BLaER1 treated with 17β-estradiol and CSF1 and Interleukin-3, amounts not matched to agents 10 nM and 100 nM (cell line): ENCODE measurements at regions not wholly inside any gene's neighbourhood (a gene's known extent, or its start where the extent isn't known, plus 50 kb on each side); places are given as distances from the start of the nearest gene placed in this dataset.
"Not testable (repeated sequence)": the region's sequence is repeated elsewhere in the genome, so short reads cannot be mapped to it uniquely, and the experiment has no call there.

Experiments used
- H3K27ac ChIP-seq, 11 experiments: shearing (Covaris generic); formaldehyde crosslinking; 2 replicates each; pipeline ENCODE4 v1.8.1; 2022
- H3K27me3 ChIP-seq, 11 experiments: shearing (Covaris generic); formaldehyde crosslinking; 2 replicates each; pipeline ENCODE4 v1.8.1; 2022
- H3K36me3 ChIP-seq, 11 experiments: shearing (Covaris generic); formaldehyde crosslinking; 2 replicates each; pipeline ENCODE4 v1.8.1; 2022
- H3K4me1 ChIP-seq, 10 experiments: shearing (Covaris generic); formaldehyde crosslinking; 2 replicates each; pipeline ENCODE4 v1.8.1; 2022
- H3K4me2 ChIP-seq, 11 experiments: shearing (Covaris generic); formaldehyde crosslinking; 2 replicates each; pipeline ENCODE4 v1.8.1; 2022
- H3K4me3 ChIP-seq, 10 experiments: shearing (Covaris generic); formaldehyde crosslinking; 2 replicates each; pipeline ENCODE4 v1.8.1; 2022
- H3K9ac ChIP-seq, 11 experiments: shearing (Covaris generic); formaldehyde crosslinking; 2 replicates each; pipeline ENCODE4 v1.8.1; 2022
- H3K9me3 ChIP-seq, 11 experiments: shearing (Covaris generic); formaldehyde crosslinking; replicated peaks in 1 of 11; 2 replicates each; pipeline ENCODE4 v1.8.1; 2022
- H4K20me1 ChIP-seq, 11 experiments: shearing (Covaris generic); formaldehyde crosslinking; 2 replicates each; pipeline ENCODE4 v1.8.1; 2022
- Cebpa-rat ChIP-seq, 11 experiments: shearing (Covaris generic); IDR thresholded peaks; 2 replicates each; pipeline ENCODE4 v1.8.1; 2022

DNA sequence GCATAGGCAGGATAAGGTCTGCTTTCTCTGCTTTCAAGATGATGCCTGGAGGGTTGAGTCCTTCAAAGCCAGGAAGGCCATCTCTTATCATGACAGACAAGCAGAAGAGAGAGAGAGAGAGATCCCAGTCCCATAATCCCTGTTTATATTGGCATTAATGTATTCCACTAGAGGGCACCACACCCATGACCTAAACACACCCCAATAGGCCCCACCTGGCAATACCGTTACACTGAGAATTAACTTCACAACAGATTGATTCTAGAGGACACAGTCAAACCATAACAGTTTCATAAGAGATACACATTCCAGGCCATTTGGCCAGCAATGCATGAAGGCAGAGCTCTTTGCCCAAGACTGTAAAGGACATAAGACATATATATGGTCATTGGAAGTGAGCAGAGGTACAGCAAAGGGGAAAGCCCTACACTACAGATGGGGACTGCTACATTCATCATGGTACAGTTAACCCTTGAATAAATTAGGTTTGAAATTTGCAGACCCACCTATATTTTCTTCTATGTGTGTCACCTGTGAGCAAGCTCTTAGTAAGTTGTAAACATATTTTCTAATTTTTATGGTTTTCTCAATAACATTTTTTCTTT, 1516.1 kb downstream of the RPIA start:
- H3K36me3 ChIP-seq: no peaks in the 10 kb centered on the region
- H3K9me3 ChIP-seq: peaks cover 0 to 11% (median 5%) of the 10 kb centered on the region in 11 experiments; a peak in 8 of 22 replicates
- no peak overlapping the region for H3K4me3 ChIP-seq
- peaks cover 0 to 31% (median 23%) of the 10 kb centered on the region in 10 experiments; a peak in 15 of 20 replicates for H3K4me1 ChIP-seq
- H3K27ac ChIP-seq: no peak overlapping the region
- H3K4me2 ChIP-seq: no peak overlapping the region
- no peaks in the 10 kb centered on the region for H3K27me3 ChIP-seq
- no peak overlapping the region for H3K9ac ChIP-seq
- H4K20me1 ChIP-seq: no peaks in the 10 kb centered on the region
- no peak for TF ChIP-seq Cebpa-rat (IDR thresholded peaks at IDR 0.05)

DNA sequence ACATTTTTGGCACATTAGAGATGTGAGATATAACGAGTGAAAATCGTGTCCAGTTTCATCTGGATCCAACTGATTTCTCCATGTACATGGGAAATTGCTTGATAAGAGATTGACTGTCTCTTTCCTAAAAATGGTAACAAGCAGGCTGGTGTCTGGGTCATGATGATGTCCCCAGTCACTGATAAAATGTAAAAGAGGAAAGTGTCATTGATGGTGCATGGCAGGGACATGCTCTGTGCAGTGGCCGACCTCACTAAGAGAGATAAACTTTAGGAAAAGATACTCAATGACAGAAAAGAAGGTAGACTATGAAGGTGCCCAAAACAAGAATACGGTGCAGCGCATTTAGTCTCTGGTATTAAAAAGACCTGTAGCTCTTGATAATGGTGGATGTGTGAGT, 1517.5 kb downstream of the RPIA start:
- H3K27ac ChIP-seq: no peak overlapping the region
- H4K20me1 ChIP-seq: no peaks in the 10 kb centered on the region
- no peaks in the 10 kb centered on the region for H3K27me3 ChIP-seq
- H3K4me2 ChIP-seq: peak overlapping the region in 2 of 11 experiments; percentile 54 to 77; a peak in 2 of 22 replicates
- H3K9ac ChIP-seq: no peak overlapping the region
- H3K4me3 ChIP-seq: no peak overlapping the region
- peaks cover 0 to 38% (median 29%) of the 10 kb centered on the region in 10 experiments; a peak in 15 of 20 replicates for H3K4me1 ChIP-seq
- TF ChIP-seq Cebpa-rat (IDR thresholded peaks at IDR 0.05): no peak
- H3K9me3 ChIP-seq: peaks cover 0 to 11% (median 5%) of the 10 kb centered on the region in 11 experiments; a peak in 8 of 22 replicates
- no peaks in the 10 kb centered on the region for H3K36me3 ChIP-seq

DNA sequence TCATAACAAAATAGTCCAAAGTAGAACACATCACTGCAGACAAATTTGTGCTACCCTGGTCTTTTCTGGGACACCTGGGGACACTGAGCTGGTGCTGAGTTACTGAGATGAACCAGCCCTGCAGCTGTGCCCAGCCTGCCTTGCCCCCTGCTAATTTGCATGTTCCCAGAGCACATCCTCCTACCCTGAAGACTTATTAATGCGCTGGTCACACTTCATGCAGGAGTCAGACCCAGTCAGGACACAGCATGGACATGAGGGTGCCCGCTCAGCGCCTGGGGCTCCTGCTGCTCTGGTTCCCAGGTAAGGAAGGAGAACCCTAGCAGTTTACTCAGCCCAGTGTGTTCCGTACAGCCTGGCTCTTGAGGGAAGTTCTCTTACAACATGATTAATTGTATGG, 1518.3 kb downstream of the RPIA start:
- Histone ChIP-seq H3K4me3 (no peak overlapping the region), H3K27ac (peak overlapping the region in 3 of 11 experiments; percentile 38 to 59 (median 54); a peak in 5 of 22 replicates), H3K9me3 (peaks cover 0 to 11% (median 5%) of the 10 kb centered on the region in 11 experiments; a peak in 8 of 22 replicates), H4K20me1 (no peaks in the 10 kb centered on the region), H3K27me3 (no peaks in the 10 kb centered on the region), H3K36me3 (no peaks in the 10 kb centered on the region), H3K4me1 (peaks cover 0 to 41% (median 30%) of the 10 kb centered on the region in 10 experiments; a peak in 15 of 20 replicates), H3K4me2 (peak overlapping the region in 8 of 11 experiments; percentile 45 to 77 (median 66); a peak in 16 of 22 replicates), H3K9ac (peak overlapping the region in 1 of 11 experiments; percentile 36; a peak in 1 of 22 replicates)
- no peak for TF ChIP-seq Cebpa-rat (IDR thresholded peaks at IDR 0.05)

DNA sequence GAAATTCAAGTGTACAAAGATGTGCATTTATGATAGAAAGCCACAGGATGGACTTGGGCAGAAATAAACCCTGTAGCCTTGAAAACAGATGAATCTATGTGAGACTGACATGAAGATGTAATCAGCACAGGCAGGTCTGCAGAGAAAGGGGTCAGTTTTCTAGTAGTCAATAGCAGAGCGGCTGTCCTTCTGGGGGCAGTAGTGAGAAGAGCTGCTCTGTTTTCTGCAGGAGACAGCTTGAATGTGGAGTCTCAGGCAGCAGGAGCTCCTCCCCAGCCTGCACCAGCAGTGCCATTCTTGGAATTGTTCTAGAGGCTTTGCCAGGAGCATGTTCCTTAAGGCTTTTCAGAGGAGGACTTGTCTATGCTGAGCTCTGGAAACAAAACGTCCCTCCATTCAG, 1524.4 kb downstream of the RPIA start:
- Histone ChIP-seq H3K4me1 (peaks cover 3 to 69% (median 51%) of the 10 kb centered on the region in 10 experiments; a peak in 18 of 20 replicates), H3K9ac (peak overlapping the region in 1 of 11 experiments; percentile 47; a peak in 1 of 22 replicates), H3K4me2 (peak overlapping the region in 8 of 11 experiments; percentile 55 to 77 (median 68); a peak in 16 of 22 replicates), H3K9me3 (peaks cover 0 to 11% (median 5%) of the 10 kb centered on the region in 11 experiments; a peak in 8 of 22 replicates), H3K27ac (peak overlapping the region in 5 of 11 experiments; percentile 25 to 74 (median 66); a peak in 9 of 22 replicates)
- not testable (repeated sequence) for H3K36me3 ChIP-seq, H3K27me3 ChIP-seq, H4K20me1 ChIP-seq, H3K4me3 ChIP-seq

DNA sequence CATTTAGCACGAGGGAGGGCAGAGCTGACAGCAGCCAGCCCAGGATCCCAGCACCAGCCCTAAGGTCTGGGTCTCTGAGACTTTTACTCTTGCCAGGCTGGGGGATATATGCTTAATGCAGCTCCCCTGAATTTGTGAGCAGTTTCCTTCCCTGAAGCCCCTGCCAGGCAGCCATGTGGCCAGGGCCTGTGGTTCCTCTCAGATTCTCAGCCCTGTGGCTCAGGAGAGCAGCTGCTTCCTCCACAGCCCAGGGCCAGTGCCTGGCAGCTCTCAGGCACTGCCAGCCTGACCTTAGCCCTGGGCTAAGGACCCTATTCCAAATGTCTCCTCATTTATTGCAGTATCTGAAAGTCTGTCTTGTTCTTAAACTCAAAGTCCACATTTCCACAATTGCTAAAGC, 1525.3 kb downstream of the RPIA start:
- H3K27me3 ChIP-seq, H3K4me3 ChIP-seq, H3K9me3 ChIP-seq, H4K20me1 ChIP-seq, H3K36me3 ChIP-seq: not testable (repeated sequence)
- H3K27ac ChIP-seq: peak overlapping the region in 7 of 11 experiments; percentile 32 to 74 (median 73); a peak in 10 of 22 replicates
- H3K4me1 ChIP-seq: peaks cover 9 to 78% (median 61%) of the 10 kb centered on the region in 10 experiments
- peak overlapping the region in 3 of 11 experiments; percentile 52 to 62 (median 57); a peak in 3 of 22 replicates for H3K9ac ChIP-seq
- peak overlapping the region in 7 of 11 experiments; percentile 42 to 77 (median 68); a peak in 13 of 22 replicates for H3K4me2 ChIP-seq

DNA sequence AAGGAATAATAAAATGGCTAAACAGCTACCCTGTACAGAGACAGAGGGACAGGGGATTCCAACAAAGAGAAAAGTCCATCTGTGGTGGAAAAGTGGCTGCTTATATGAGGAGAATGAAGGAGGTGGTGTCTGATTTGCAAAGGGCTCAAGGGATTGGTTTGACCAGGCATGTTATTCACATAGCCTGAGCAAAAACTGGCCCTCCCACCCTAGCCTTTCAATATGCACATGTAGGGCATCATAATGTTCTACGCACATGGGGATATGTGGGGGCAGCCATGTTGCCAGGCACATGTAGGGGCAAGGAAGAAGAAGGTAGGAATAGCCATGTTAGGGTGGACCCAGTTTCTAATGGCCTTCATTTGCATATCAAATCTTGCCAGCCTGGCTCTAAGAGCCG, 1527.1 kb downstream of the RPIA start:
- Histone ChIP-seq H3K4me2 (peak overlapping the region in 5 of 11 experiments; percentile 23 to 44 (median 29); a peak in 3 of 22 replicates), H3K27ac (peak overlapping the region in 4 of 11 experiments; percentile 37 to 74 (median 48); a peak in 5 of 22 replicates), H3K4me1 (peaks cover 9 to 78% (median 67%) of the 10 kb centered on the region in 10 experiments)
- H3K9me3 ChIP-seq, H3K9ac ChIP-seq, H3K36me3 ChIP-seq, H3K4me3 ChIP-seq, H4K20me1 ChIP-seq, H3K27me3 ChIP-seq: not testable (repeated sequence)

DNA sequence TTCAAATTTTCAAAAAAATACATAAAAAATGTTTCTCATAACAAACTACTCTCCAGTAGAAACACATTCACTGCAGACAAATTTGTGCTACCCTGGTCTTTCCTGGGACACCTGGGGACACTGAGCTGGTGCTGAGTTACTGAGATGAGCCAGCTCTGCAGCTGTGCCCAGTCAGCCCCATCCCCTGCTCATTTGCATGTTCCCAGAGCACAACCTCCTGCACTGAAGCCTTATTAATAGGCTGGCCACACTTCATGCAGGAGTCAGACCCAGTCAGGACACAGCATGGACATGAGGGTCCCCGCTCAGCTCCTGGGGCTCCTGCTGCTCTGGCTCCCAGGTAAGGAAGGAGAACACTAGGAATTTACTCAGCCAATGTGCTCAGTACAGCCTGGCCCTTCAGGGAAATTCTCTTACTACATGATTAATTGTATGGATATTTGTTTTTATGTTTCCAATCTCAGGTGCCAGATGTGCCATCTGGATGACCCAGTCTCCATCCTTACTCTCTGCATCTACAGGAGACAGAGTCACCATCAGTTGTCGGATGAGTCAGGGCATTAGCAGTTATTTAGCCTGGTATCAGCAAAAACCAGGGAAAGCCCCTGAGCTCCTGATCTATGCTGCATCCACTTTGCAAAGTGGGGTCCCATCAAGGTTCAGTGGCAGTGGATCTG, 1529.3 kb downstream of the RPIA start:
- Histone ChIP-seq H3K4me2 (peak overlapping the region; percentile 32 to 88 (median 77); a peak in 21 of 22 replicates), H3K27ac (peak overlapping the region in 8 of 11 experiments; percentile 38 to 94 (median 81); a peak in 15 of 22 replicates), H3K4me1 (peaks cover 9 to 70% (median 57%) of the 10 kb centered on the region in 10 experiments), H3K9ac (peak overlapping the region in 6 of 11 experiments; percentile 55 to 81 (median 78); a peak in 11 of 22 replicates), H3K4me3 (peak overlapping the region in 5 of 10 experiments; percentile 38 to 54 (median 48); a peak in 8 of 20 replicates)
- not testable (repeated sequence) for H4K20me1 ChIP-seq, H3K27me3 ChIP-seq, H3K9me3 ChIP-seq, H3K36me3 ChIP-seq

DNA sequence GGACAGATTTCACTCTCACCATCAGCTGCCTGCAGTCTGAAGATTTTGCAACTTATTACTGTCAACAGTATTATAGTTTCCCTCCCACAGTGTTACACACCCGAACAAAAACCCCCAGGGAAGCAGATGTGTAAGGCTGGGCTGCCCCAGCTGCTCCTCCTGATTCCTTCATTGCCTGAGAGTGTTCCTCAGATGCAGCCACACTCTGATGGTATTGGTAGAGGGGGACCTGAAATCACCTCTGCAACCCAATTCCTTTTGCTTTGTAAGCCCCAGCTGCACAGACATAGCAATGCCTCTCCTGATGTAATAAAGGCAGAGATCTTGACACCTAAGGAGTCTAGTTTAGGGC, 1529.8 kb downstream of the RPIA start:
- no peaks in the 10 kb centered on the region for H3K27me3 ChIP-seq

DNA sequence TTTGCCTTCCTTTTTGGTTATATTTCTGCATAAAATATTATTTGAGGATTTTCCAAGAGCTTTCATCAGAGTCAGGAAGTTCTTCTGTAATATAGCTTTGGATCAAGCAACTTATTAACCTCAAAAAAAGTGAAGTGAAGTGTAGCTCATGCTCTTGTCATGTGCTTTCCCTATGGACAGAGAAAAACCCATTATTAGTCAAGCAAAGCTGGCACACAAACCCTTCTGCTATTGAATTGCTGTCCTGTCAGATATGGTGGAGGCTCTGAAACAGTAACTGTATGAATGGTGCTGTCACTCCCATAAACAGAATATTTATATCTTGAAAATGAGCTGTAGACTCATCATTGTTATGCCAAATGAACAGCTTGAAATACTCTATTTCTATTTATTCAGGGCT, 1533.3 kb downstream of the RPIA start:
- not testable (repeated sequence) for H3K36me3 ChIP-seq, H3K9me3 ChIP-seq, H3K27me3 ChIP-seq, H3K9ac ChIP-seq, H4K20me1 ChIP-seq, H3K27ac ChIP-seq, H3K4me3 ChIP-seq
- Histone ChIP-seq H3K4me2 (peak overlapping the region in 1 of 11 experiments; percentile 5; a peak in 1 of 22 replicates), H3K4me1 (peaks cover 9 to 38% (median 27%) of the 10 kb centered on the region in 10 experiments)

More for the DNA sequence above, 1529.8 kb downstream of the RPIA start:
- peak overlapping the region; percentile 32 to 88 (median 77); a peak in 21 of 22 replicates for H3K4me2 ChIP-seq
- peak overlapping the region in 6 of 11 experiments; percentile 55 to 81 (median 78); a peak in 10 of 22 replicates for H3K9ac ChIP-seq
- H3K4me3 ChIP-seq: peak overlapping the region in 5 of 10 experiments; percentile 38 to 54 (median 48); a peak in 8 of 20 replicates
- H4K20me1 ChIP-seq: no peaks in the 10 kb centered on the region
- peaks cover 9 to 65% (median 52%) of the 10 kb centered on the region in 10 experiments for H3K4me1 ChIP-seq
- peak in 4 of 11 experiments; percentile 57 to 91 (median 86); a peak in 8 of 22 replicates for TF ChIP-seq Cebpa-rat (IDR thresholded peaks at IDR 0.05)
- no peaks in the 10 kb centered on the region; a peak in 1 of 22 replicates for H3K9me3 ChIP-seq
- no peaks in the 10 kb centered on the region for H3K36me3 ChIP-seq
- H3K27ac ChIP-seq: peak overlapping the region in 7 of 11 experiments; percentile 38 to 94 (median 85); a peak in 12 of 22 replicates

DNA sequence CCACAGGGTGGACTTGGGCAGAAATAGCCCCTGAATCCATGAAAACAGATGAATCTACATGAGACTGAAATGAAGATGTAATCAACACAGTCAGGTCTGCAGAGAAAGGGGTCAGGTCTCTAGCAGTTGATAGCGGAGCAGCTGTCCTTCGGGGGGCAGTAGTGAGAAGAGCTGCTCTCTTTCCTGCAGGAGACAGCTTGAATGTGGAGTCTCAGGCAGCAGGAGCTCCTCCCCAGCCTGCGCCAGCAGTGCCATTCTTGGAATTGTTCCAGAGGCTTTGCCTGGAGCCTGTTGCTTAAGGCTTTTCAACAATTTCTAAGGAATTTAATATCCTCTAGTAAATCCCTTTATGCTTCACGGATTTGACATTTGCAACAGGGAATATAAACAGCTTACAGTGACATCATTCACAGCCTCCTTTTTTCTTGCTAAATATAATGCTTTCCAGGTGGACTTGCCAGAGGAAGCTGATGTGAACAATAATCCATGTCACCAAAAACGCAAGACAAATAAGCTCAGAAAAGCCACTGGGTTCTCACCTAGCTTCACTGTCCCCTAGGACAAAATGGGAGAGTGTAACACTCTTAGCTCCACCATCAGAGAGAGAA, 1535.1 kb downstream of the RPIA start:
- not testable (repeated sequence) for H3K27ac ChIP-seq, H3K4me3 ChIP-seq, H3K9me3 ChIP-seq, H3K4me2 ChIP-seq, H3K36me3 ChIP-seq, H3K27me3 ChIP-seq, H4K20me1 ChIP-seq, H3K9ac ChIP-seq
- peaks cover 0 to 20% (median 11%) of the 10 kb centered on the region in 10 experiments; a peak in 17 of 20 replicates for H3K4me1 ChIP-seq

DNA sequence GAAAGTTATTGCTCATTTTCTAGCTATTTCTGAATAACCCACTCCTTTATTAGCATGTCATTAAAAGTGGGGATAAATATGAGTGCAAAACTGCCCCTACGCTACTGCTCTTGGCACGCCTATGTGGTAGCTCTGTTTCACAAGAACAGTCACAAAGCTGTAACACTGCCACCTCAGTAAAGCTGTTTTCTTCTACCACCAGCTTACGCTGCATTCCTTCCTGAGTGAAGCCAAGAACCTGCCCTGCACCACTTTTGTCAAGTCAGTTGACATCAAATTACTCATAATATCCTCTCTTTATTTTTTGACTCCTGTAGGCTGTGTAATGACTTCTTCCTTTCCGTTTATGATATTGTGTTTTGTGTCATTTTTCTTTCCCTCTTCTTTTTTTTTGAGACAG, 1539.7 kb downstream of the RPIA start:
- not testable (repeated sequence) for H3K4me3 ChIP-seq, H4K20me1 ChIP-seq, H3K36me3 ChIP-seq, H3K4me1 ChIP-seq, H3K9ac ChIP-seq, H3K9me3 ChIP-seq, H3K27ac ChIP-seq, H3K27me3 ChIP-seq, H3K4me2 ChIP-seq

DNA sequence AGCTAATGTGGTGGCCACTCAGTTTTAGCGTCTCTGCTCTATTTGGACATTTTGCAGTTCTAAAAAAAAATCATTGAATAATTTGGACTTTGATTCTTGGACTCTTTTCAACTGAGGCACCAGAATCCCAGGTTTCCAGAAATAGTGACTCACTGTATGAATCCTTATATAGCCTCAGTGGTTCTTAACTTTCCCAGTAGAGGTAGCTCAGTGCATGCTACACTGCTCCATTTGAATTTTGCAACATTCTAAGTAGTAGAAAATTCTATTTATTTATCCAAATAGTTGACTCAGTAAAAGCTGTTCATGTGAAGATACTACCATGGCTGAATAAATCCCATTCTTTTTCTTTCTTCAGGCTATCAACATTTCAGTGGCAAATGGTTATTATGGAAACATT, 1544.0 kb downstream of the RPIA start:
- not testable (repeated sequence) for H3K36me3 ChIP-seq, H3K27ac ChIP-seq, H3K4me3 ChIP-seq, H3K27me3 ChIP-seq, H3K9me3 ChIP-seq, H3K9ac ChIP-seq, H3K4me2 ChIP-seq, H3K4me1 ChIP-seq, H4K20me1 ChIP-seq
